ENCODE measurements at regions not wholly inside any gene's neighbourhood (a gene's known extent, or its start where the extent isn't known, plus 50 kb on each side); places are given as distances from the start of the nearest gene placed in this dataset.
"Not testable (repeated sequence)": the region's sequence is repeated elsewhere in the genome, so short reads cannot be mapped to it uniquely, and the experiment has no call there.

DNA sequence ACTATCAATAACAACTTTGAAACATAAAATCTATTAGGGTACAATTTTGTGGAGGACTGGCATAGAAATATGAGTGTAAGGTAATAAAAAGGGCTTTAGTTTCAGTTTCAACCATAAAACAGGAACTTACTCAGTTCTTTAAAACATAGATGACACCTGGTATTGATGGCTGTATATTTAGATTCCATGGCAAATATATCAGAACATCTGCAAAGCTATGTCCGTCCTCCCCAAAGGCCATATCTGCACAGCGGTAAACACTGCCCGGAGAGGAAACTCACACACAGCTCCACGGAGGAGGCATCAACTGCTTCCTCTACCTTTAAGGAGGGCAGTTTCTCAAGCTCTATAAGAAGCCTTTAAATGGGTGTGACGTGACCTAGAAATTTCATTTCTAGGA lies 993.3 kb downstream of the BRD1 start:
- no peak for DNase-seq

DNA sequence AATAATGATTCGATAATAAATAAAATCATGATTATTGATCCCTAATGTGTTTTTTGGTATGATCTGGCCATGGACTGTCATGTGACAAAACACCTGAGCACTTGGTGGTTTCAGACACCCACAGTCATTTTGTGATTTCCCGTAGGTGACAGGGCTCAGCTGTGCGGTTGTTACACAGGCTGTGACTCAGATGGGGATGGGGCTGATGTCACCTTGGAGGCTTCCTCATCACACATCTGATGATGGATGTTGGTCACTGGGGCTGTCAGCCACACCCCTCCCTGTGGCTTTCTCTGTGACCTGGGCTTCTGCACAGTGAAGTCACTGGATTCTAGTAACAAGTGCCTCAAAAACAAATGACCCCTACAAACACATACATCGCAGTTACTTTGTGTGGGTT lies 995.1 kb downstream of the BRD1 start:
- DNase-seq: peak; percentile 8

DNA sequence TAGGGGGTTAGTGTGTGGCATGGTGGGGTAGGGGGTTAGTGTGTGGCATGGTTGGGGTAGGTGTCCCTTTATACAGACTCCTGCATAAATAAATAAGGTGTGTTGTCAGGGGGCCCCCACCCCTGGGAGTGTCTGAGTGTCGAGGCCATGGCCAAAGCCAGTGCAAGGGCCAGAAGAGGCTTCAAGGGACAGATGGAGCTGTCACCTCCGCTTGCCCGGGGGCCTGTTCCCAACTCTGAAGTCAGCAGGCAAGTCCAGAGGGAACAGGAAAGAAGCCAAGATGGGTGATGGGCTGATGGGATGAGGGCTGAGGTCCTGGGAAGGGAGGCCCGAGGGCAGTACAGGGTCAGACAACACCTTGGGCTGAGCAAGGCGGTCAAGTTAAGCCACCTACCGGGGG lies 997.8 kb downstream of the BRD1 start:
- no peak for DNase-seq

DNA sequence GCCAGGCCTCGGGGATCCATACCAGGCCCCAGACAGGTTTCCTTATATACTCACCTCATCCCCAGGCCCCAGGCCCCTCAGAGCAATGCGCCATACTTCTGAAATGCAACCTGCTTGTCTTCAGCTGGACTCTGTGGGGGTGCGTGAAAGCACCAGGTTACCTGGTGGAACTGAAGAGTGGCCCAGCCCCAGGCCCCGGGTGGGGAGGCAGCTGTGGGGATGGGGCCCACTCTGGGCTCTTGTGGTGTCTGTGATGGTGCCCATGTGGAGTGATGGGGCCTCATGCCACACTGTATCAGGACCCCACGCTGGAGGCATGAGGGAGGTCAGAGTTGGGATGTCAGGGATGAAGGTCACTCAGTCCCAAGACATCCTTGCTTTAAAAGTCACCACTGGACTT lies 999.0 kb downstream of the BRD1 start:
- DNase-seq: peak; percentile 1

DNA sequence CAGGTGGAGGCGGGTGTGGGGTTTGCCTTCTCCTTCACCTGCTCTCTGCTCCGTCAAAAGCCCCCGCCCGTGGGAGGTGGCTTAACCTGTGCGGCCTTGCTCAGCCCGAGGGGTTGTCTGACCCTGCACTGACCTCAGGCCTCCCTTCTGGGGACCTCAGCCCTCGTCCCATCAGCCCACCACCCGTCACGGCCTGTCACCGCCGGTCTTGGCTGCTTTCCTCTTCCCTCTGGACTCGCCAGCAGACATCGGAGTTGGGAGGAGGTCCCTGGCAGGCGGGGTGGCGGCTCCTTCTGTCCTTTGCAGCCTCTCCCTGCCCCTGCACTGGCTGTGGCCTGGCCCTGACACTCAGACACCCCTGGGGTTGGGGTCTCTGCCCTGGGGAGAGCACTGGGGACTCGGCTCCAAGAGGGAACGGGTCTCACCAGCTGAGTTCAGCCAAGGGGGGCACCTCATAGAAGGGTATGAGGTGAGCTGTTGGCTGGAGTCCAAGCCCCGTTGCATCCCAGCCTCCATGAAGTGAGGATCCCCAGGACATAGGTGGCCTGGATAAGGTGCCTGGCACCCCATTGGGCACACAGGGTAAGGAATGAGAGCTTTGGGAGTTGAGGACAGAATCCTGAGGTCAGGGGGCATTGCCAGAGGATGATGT lies 999.6 kb downstream of the BRD1 start:
- DNase-seq: no peak

DNA sequence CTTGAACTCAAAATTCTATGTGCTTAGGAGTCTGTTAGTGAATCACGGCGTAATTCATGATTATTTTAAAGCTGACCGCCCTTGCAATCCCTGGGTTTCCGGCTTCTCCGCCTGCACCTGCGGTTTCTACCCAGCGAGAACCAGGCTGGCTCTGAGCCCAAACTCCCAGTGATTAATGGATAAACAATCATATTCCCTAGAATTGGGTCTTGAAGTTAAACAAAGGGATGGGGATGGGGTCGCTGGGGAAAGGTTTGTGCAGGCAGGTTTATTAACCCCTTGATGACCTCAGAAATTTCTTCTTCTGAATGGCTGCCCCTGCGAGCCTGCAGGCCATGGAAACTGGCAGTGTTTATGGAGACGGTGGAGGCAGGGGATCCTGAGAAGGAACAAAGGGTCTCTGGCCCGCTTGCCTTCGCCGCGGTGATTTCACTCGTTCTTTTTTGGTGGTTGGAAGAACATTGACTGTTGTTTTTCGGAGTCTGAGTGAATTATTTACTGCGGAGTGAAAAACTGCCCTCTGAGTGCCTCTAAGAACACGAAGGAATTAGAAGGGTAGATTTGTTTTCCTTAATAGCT lies 1000.3 kb downstream of the BRD1 start:
- DNase-seq: no peak

DNA sequence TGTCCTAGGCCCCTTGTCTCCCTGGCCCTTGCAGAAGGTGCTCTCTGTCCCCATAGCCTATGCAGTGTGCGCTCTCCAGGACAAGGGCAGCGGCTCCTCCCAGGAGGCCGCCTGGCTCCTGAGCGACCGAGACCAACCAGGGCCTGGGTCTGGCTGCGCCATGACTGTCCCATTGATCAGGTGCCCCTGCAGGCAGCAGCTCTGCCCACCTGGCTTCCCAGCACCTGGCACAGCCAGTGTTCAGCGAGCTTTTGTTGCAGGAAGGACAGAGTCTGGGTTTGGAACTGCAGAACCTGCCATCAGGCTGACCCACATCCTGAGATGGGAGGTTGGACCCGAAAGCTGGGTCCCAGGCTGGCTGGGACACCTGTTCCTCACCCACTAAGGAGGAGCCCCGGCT lies 1001.1 kb downstream of the BRD1 start:
- no peak for DNase-seq

DNA sequence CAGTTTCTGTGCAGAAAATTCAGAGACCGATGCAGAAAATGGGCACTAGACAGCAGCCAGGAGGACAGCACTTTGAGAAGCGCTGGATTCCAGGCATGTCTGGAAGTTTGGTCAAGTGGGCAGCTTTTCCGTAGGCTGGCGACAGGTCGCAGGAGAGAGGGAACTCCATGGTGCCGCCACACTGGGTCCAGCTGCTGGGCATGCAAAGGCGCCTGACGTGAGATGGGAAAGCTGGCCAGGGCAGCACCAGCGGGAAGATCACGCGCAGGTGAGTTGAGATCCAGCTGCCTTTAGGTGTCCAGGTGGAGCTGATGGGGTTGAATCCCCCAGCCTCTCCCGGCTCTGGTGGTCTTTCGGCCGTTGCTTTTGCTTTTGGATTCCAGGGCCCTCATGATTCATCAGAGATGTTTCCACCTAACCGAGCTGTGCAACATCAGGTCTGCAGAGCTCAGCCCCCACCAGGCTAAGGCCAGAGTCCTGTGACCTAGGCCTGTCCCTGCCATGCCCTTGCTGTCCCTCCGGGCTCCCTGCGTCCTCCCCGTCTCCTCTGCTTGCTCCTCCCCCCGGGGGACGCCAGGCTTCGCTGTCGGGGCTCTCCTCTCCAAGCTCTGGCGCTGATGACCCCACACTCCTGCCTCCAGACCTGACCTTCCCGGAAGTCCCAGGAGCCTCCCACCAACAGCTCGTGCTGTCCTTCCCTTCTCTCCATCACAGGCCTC lies 1001.7 kb downstream of the BRD1 start:
- DNase-seq: no peak

DNA sequence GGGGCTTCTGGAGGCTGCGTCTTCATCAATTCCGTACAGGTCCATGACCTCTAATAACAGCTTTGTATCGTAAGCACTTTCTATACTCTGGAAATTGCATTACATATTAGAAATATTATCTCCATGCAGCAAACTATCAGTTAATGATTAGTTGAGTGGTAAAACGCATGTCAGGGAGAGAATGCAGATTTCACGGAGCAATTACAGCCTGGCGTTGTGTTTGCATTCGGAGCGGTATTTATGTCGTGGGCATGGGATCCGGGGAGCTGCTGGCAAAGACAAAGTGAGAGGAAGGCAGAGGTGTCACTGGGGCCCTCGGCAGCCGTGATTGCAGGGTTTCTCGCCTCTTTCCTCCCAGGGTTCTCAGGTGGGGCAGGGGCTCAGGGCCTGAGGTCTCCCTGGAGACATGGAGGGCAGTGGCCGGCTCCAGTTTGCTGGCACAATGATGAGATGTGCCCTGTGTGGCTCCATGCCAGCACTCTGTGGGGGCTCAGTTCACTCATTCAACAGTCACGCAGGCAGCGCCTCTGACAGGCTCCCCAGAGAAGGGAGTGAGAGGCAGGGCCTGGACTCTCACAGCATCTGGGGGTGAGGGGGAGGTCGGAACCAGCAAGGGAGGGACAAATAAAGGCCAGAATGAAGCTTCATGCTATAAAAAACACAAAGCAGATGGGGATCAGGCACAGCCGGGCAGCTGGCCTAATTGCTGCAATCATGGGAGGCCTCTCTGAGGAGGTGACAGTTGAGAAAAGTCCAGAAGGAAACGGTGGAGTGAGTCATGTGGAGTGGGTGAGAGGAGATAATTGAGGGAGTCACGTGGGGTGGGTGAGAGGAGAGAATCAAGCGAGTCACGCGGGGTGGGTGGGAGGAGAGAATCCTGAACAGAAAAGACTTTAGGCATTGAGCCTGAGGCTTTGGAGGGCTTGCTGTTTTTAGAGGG lies 1002.7 kb downstream of the BRD1 start:
- DNase-seq: peak; percentile 17

DNA sequence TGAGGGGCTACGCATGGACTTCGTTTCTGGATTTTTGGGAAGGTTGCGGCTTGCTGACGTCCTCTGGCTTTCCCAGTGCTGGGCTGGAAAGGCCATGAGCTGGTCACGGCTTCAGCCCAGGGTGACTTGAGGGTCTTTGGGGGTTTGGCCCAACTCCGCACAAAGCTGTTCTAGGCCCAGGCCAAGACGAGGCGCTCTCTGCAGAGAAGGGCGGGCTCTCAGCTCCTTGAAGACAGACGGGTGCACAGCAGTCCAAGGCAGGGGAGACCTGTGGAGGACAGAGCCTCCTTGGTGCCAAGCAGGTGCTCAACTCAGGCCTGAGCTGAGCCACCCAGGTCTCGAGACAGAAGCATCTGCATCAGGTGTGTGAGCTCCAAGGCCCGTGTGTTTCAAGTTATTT lies 1003.7 kb downstream of the BRD1 start:
- no peak for DNase-seq

DNA sequence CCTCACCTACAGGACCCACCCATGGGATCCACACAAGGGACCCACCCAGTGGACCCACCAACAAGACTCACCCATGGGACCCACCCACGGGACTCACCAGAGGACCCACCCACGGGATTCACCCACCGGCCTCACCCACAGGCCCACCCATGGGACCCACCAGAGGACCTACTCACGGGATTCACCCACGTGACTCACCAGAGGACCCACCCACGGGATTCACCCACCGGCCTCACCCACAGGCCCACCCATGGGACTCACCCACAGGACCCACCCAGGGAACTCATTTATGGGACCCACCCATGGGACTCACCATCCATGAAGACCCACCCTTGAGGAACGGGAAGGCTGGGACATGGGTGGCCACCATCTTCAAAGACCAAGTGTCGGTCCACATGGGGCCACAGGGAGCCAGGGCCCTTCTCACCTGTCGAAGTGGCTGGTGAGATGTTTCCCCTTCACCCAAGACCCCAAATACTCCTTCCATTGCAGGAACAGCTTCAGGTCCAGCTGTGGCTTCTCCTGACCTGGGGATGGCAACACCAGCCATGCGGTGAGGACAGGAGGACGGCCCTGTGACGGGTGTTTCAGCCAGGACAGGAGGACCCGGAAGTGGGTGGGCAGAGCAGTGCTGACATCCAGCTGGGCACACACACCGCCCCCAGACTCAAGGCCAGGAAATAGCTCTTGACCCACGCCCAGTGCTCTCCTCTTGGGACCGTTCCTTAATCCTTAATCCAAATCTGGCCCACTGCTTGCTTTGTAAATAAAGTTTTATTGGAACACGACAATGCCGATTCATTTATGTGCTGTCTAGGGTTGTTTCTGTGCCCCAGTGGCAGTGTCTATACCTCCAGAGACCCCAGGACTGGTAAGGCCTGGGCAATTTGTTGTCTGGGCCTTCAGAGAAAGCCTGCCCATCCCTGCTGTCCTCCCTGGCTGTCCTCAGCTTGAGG lies 1005.1 kb downstream of the BRD1 start:
- DNase-seq: no peak

DNA sequence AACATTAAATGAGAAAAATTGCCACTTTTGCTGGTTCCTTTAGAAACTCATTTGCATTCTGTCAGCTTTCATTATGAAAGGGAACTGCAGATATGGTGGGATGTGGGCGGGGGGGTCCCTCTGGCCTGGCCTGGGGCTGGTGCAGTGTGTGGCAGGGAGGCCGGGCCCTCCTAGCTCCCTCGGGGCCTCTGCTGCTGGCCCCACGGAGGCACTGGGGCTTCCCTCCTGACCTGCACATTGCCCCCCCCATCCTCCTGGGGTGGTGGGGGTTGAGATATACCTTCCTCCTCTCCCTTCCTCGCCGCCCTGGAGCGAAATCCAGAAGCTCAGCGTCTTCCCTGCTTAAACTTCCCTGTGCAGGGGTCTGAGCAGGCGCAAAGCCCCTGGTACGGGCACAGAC lies 1005.9 kb downstream of the BRD1 start:
- no peak for DNase-seq

DNA sequence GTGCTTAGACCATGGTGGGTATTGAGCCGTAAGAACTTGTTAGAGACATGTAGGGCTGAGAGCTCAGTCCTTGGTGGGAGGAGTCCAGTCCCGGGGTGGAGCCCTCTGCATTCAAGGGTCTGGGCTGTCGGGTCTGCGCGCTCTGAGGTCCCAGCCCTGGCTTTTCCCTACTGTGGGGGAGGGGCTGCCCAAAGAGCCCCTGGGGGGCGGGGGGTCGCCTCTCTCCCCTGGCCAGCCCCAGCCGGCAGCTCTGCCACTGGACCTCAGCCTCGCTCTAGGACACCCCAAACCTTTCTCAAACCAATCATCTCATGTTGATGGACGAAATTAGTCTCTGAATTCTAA lies 1006.4 kb downstream of the BRD1 start:
- no peak for DNase-seq

DNA sequence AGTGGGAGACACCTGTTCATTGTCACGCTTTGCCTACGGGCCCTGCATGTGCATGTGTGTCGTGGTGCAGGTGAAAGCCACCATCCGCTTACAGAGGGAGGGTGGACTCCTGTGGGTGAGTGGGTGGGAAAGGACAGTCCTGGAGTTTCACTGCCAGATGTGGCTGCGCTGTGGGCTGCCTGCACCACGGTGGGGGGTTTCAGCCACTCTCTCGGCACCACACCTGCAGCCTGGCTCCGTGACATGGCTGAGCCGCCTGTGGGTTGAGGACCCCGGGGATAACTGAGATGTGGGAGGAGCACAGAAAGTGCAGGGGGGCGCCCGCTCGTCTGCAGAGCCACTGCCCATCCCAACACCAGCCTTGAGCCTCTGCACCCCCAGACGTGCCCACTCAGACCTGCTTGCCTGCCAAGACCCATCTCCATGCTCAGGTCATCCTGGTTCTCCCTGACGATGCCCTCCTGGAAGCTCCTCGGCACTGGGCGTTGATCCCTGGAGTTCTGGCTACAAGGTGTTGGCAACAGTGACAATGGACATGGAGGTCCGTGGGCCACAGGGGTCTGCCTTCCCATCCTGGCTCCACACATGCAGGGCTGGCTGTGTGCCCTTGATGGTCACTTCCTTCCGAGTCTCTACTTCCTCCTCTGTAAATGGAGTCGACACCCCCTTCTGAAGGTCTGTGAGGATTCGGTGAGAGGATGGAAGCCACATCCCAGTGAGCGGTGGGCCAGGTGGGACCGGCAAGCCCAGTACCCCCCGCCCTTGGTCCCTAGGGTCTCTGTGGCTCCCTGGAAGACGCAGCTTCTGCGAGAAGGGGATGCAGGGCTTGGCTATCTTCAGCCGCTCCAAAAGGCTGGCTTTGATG lies 1007.0 kb downstream of the BRD1 start:
- no peak for DNase-seq

DNA sequence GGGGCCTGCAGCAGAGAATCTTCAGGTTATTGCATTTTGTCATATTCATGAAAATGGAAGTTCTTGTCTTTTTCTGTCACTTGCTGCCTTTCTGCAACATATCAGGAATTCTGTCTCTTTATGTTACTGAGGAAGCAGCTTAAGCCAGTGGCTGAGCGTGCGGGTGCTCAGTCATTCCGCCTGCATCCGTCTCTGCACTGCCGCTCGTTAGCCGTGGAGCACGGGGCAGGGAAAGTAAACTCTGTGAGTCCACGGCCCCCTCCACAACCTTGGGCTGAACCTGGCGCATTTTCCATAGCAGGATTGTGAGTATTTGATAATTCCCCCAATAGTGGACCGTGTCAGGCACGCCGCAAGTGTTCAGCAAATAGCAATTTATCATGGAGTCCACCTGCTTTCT lies 1007.7 kb downstream of the BRD1 start:
- no peak for DNase-seq

DNA sequence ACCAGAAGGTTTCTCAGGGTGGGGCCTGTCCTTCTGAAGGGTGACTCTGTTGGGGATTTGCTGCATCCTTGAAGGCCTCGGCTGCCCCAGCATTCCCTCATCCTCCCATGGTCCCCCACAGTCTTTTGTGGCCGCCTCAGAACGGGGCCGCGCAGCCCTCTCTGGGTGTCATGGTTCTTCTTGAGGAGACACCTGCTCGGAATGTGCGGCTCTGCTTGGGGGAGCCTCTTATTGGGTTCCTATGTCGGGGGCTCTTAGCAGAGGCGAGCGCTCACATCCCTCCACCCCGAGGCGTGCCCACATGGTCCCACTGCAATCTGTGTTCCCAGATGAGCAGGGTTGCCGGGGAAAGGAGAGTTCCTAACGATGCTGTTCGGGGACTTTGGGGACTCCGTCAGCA lies 1008.4 kb downstream of the BRD1 start:
- DNase-seq: no peak

DNA sequence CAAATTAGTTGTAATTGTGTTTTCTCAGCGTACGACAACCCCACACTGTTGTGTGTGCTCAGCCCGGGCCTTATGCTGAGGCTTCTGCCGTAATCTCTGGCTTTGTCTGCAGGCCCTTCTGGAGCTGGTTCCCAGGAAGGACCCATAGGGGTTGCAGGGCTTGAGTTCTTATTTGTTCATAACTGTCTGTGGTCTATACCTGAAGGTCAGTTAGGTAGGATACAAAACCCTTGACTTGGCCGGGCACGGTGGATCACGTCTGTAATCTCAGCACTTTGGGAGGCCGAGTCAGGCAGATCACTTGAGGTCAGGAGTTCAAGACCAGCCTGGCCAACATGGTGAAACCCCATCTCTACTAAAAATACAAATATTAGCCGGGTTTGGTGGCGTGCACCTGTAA lies 1010.2 kb downstream of the BRD1 start:
- DNase-seq: not testable (repeated sequence)

DNA sequence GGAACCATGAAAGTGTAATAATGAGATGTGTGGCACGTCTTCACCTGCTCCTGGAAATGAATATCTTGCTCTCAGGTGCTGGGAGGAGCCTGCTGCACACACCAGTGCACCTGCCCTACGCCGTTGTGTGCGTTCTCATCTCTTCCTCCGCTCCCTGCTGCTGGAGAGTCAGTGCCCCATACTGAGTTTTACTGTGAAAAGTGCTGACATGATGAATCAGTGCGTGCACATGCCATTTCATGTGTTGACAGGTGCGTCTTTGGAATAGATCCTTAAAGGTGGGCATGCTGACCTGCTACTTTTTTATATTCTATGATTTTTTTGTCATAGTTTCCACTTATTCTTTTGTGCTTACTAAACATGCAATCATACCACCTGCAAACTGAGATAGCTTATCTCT lies 1015.8 kb downstream of the BRD1 start:
- DNase-seq: no peak

DNA sequence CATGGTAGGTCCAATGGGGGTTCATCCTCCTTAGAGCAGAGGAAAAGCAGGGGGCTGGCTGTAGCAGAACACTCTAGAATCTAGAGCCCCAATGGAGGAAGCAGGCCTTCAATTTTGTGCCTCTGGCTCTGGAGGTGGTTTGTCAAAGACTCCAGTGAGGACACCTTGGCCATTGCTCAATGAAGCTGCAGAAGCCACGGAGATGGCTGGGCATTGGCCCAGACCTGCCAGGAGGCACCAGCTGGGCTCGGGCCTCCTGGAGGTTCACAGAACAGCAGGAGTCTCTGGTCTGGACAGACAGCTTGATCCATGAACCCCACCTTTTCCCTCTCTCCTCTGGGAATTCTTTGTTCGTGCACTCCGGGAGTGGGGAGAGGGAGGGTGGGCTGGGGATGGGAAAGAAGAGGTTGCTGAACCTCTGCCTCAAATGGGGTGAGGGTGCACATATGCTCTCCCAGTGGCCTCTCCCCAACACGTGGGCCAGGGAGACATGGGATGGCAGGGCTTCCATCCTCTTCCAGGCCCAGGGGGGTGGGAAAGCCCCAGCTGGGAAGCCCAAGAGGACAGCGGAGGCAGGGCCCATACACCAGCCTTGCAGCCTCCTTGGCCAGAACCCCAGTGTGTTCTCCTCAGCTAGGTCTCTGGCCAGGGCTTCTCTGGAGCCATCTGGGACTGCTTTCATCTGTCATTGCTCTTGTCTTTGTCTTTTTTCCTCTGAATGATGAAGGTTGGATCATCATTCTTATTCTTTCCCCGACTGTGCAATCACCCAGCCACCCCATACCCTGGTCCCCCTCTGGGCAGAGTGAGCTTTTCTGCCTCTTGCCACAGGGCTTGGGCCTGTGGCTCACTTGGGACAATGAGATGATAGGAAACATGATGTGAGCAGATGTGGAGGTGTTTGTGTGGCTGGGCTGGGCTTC lies 1019.4 kb downstream of the BRD1 start:
- DNase-seq: no peak

DNA sequence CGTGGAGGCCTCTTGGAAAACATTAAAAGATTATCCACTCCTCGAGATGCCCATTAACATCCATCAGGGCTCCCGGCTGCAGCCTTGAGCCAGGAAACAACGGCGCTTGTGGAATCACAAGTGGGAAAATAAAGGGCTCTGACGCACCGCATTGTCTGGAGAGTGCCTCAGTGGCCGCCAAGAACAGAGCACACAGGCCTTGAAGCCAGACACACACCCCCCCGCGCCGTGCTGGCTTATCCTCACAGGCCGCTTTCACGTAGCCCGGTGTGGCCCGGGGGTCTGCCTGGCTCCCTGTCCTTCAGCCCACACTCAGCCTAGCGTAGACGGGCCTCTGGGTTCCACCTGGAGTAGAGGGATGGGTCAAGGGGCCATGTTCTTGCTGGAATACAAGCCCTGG lies 1020.5 kb downstream of the BRD1 start:
- no peak for DNase-seq
